Stimulated activated effector memory CD8-positive, alpha-beta T cell treated with anti-CD3 and anti-CD28 coated beads, Interleukin-12 subunit alpha, Interleukin-12 subunit beta, amount 100 ng/mL, for 72 hours (primary cell): ENCODE measurements at regions not wholly inside any gene's neighbourhood (a gene's known extent, or its start where the extent isn't known, plus 50 kb on each side); places are given as distances from the start of the nearest gene placed in this dataset.
A peak's percentile ranks its signal among the peaks of the same experiment; 100 is the strongest.
"Not testable (repeated sequence)": the region's sequence is repeated elsewhere in the genome, so short reads cannot be mapped to it uniquely, and the experiment has no call there.

Experiments
- ATAC-seq: fragments of 150-1000 bp; cut with Tn5 transposase; 2 replicates; pipeline ENCODE4 v1.10.0; 2021
- DNase-seq, 2 donors: peaks; one replicate each; pipeline ENCODE4 v3.0.0; 2021 to 2022; ENCODE audit warnings: low spot score in 2 of 2
- H3K27ac Mint-ChIP-seq: one replicate; pipeline ENCODE4 v1.8.0; 2022; ENCODE audit warnings: mild to moderate bottlenecking, mixed read lengths
- H3K36me3 Mint-ChIP-seq: one replicate; pipeline ENCODE4 v1.8.0; 2022; ENCODE audit warnings: mild to moderate bottlenecking, mixed read lengths
- H3K4me1 Mint-ChIP-seq: one replicate; pipeline ENCODE4 v1.8.0; 2022; ENCODE audit warnings: mixed read lengths
- H3K4me3 Mint-ChIP-seq: one replicate; pipeline ENCODE4 v1.8.0; 2022; ENCODE audit warnings: mild to moderate bottlenecking, mixed read lengths
- H3K9me3 Mint-ChIP-seq: one replicate; pipeline ENCODE4 v1.8.0; 2022; ENCODE audit warnings: mixed read lengths

DNA sequence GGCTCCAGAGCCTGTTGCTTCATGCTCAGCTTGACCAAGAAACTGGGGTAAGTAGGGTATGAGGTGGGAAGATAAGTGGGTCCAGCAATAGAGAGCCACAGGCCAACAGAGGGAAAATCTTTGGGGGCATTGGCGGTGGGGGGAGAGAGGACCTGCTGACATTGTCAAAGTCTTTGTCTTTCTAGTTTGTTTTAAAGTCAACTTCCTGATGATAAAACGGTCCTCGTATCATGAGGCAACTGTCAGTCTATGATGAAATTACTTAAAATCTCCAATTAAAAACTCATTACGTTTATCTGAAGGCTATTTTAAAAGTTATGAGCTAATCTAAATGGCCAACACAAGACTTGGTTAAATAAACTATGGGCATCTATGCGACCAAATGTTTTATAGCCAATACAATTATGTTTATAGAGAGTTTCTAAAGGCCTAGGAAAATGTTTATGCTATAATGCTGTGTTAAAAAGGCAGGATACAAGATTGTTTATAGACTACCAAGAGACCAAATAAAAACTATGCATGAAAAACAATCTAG is 84.4 kb upstream of the CD28 start:
- ATAC-seq (no peak), DNase-seq (no peak)
- no peak overlapping the region for H3K4me3 Mint-ChIP-seq
- no peak overlapping the region for H3K27ac Mint-ChIP-seq
- peaks cover 10% of the 10 kb centered on the region for H3K4me1 Mint-ChIP-seq
- no peaks in the 10 kb centered on the region for H3K36me3 Mint-ChIP-seq
- H3K9me3 Mint-ChIP-seq, result peaks cover 4% of the 10 kb centered on the region

- Mint-ChIP-seq H3K9me3 (peaks cover 4% of the 10 kb centered on the region), H3K27ac (no peak overlapping the region), H3K36me3 (no peaks in the 10 kb centered on the region), H3K4me3 (no peak overlapping the region), H3K4me1 (peaks cover 10% of the 10 kb centered on the region)
- no peak for DNase-seq
- ATAC-seq, result no peak
These were observed 83.3 kb upstream of the CD28 start for GRCh38 chr2:203623096-203623495.

DNA sequence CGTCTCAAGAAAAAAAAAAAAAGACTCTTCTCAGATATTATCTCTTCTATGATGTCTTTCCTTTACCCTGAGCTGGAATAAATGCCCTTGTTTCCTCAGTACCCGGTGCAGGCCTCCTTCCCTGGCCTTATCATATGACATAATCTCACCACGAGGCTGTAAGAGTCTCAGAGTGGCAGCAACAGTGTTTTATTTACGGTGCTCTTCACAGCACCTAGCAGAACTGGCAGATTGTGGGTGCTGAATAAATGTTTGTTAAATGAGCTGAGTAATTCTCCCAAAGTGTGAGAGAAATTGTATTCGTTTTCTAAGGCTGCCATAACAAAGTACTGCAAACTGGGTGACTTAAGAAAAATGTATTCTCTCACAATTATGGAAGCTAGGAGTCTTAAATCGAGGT is 82.8 kb upstream of the CD28 start:
- DNase-seq (no peak), ATAC-seq (peak; percentile 72)
- Mint-ChIP-seq H3K36me3 (no peaks in the 10 kb centered on the region), H3K9me3 (peaks cover 4% of the 10 kb centered on the region), H3K4me3 (no peak overlapping the region), H3K4me1 (peaks cover 10% of the 10 kb centered on the region), H3K27ac (no peak overlapping the region)

GRCh38 chr2:203625701-203626100 is 80.7 kb upstream of the CD28 start:
- ATAC-seq (no peak), DNase-seq (no peak)
- H3K27ac Mint-ChIP-seq, result no peak overlapping the region
- H3K9me3 Mint-ChIP-seq, result peaks cover 4% of the 10 kb centered on the region
- no peak overlapping the region for H3K4me3 Mint-ChIP-seq
- peaks cover 10% of the 10 kb centered on the region for H3K4me1 Mint-ChIP-seq
- H3K36me3 Mint-ChIP-seq, result no peaks in the 10 kb centered on the region

DNA sequence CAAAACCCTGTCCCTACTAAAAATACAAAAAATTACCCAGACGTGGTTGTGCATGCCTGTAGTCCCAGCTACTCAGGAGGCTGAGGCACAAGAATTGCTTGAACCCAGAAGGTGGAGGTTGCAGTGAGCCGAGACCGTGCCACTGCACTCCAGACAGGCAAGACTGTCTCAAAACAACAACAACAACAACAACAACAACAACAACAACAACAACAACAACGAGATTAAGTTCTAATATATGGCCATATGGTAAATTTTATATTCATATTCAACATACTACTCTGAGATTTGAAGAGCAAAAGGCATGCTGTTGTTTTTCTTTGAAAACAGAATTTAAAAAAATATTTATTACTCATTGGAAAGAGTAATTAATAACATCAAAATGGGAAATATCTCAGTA is 80.2 kb upstream of the CD28 start:
- not testable (repeated sequence) for H3K27ac Mint-ChIP-seq, H3K36me3 Mint-ChIP-seq, H3K9me3 Mint-ChIP-seq, H3K4me3 Mint-ChIP-seq, DNase-seq, ATAC-seq
- H3K4me1 Mint-ChIP-seq, result peaks cover 10% of the 10 kb centered on the region

- Mint-ChIP-seq H3K4me1 (peaks cover 6% of the 10 kb centered on the region), H3K27ac (no peak overlapping the region)
- DNase-seq, result no peak
These were observed 79.3 kb upstream of the CD28 start for GRCh38 chr2:203626952-203627681.

DNA sequence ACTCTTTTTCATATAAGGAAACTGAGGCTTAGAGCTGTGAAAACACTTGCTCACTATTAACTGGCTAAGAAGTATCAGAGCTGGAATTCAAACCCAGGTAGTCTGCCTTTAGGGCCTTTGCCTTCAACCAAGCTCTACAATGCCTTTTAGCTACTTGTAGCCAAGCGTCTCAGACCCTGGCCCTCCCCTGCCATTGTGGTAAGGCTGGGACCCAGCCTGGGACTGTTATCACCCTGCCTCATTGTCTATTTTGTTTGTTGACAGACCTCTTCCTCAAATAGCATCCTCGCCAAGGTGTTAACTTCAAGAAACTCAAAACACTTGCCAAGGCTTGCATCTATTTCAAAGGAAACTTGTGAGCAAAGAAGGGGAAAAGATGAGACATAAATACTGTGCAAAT is 76.7 kb upstream of the CD28 start:
- no peaks in the 10 kb centered on the region for H3K36me3 Mint-ChIP-seq
- ATAC-seq (no peak), DNase-seq (no peak)
- H3K4me1 Mint-ChIP-seq, result no peaks in the 10 kb centered on the region
- H3K9me3 Mint-ChIP-seq, result no peaks in the 10 kb centered on the region
- H3K27ac Mint-ChIP-seq, result no peak overlapping the region
- H3K4me3 Mint-ChIP-seq, result no peak overlapping the region

More at GRCh38 chr2:203626952-203627681, 79.3 kb upstream of the CD28 start:
- no peaks in the 10 kb centered on the region for H3K36me3 Mint-ChIP-seq
- ATAC-seq, result no peak
- no peak overlapping the region for H3K4me3 Mint-ChIP-seq
- H3K9me3 Mint-ChIP-seq, result no peaks in the 10 kb centered on the region

- ATAC-seq (no peak), DNase-seq (no peak)
- H3K27ac Mint-ChIP-seq, result no peak overlapping the region
- H3K4me1 Mint-ChIP-seq, result no peaks in the 10 kb centered on the region
- no peak overlapping the region for H3K4me3 Mint-ChIP-seq
- H3K36me3 Mint-ChIP-seq, result no peaks in the 10 kb centered on the region
- H3K9me3 Mint-ChIP-seq, result no peaks in the 10 kb centered on the region
These were observed 75.2 kb upstream of the CD28 start for GRCh38 chr2:203631068-203631757.

GRCh38 chr2:203636588-203637470 is 69.6 kb upstream of the CD28 start:
- no peak for DNase-seq
- H3K4me3 Mint-ChIP-seq, result peak overlapping the region; percentile 6
- H3K9me3 Mint-ChIP-seq, result no peaks in the 10 kb centered on the region
- H3K27ac Mint-ChIP-seq, result peak overlapping the region; percentile 58
- H3K36me3 Mint-ChIP-seq, result no peaks in the 10 kb centered on the region
- ATAC-seq, result no peak
- H3K4me1 Mint-ChIP-seq, result peaks cover 20% of the 10 kb centered on the region

DNA sequence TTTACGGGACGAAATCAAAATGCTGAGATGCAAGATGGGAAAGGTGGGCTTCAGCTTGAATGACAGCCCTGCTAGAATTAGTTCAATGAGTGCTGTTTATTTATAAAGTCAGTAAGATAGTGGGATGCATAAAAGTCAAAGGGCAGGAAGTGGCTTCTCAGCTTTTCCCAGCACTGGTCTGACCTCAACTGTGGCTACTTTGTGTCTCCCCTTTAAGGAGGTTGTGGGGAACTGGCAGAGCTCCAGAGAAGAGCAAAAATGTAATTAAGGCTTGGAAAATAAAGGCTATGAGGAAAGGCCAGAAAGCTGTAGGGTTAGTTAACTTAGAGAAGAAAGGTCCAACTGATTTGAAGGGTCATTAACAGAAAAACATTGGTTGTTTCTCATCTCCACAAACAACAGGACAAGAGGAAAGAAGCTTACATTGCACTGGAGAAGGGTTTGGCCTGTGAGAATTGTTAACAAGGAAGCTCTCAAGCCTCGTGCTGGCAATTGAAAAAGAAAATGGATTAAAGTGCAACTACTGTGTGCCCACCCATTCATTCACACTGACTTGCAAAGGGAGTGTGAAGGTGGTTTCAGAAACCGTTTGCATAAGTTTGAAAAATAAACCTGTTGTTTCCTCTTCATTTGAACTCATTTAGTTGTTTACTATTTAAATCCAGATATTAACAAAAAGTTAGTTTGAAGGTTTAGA is 68.8 kb upstream of the CD28 start:
- Mint-ChIP-seq H3K36me3 (no peaks in the 10 kb centered on the region), H3K9me3 (no peaks in the 10 kb centered on the region), H3K4me3 (peak overlapping the region; percentile 6), H3K27ac (peak overlapping the region; percentile 58), H3K4me1 (peaks cover 20% of the 10 kb centered on the region)
- peak; percentile 57 for ATAC-seq
- DNase-seq, result no peak

DNA sequence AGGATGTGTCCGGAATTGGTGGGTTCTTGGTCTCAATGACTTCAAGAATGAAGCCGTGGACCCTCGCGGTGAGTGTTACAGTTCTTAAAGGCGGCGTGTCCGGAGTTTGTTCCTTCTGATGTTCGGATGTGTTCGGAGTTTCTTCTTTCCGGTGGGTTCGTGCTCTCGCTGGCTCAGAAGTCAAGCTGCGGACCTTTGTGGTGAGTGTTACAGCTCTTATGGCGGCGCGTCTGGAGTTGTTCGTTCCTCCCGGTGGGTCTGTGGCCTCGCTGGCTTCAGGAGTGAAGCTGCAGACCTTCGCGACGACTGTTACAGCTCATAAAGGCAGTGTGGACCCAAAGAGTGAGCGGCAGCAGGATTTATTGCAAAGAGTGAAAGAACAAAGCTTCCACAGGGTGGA is 64.6 kb upstream of the CD28 start:
- not testable (repeated sequence) for DNase-seq, H3K9me3 Mint-ChIP-seq, H3K36me3 Mint-ChIP-seq, ATAC-seq, H3K27ac Mint-ChIP-seq, H3K4me3 Mint-ChIP-seq
- H3K4me1 Mint-ChIP-seq, result peaks cover 16% of the 10 kb centered on the region

DNA sequence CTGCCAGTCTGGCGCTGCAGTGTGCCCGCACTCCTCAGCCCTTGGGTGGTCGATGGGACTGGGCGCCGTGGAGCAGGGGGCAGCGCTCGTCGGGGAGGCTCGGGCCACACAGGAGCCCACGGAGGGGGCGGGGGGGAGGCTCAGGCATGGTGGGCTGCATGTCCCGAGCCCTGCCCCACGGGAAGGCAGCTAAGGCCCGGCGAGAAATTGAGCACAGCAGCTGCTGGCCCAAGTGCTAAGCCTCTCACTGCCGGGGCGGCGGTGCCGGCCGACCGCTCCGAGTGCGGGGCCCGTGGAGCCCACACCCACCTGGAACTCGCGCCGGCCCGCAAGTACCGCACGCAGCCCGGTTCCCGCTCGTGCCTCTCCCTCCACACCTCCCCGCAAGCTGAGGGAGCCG is 63.6 kb upstream of the CD28 start:
- H3K4me1 Mint-ChIP-seq, H3K27ac Mint-ChIP-seq, ATAC-seq, H3K4me3 Mint-ChIP-seq, DNase-seq, H3K9me3 Mint-ChIP-seq, H3K36me3 Mint-ChIP-seq: not testable (repeated sequence)

- Mint-ChIP-seq H3K27ac (no peak overlapping the region), H3K9me3 (no peaks in the 10 kb centered on the region), H3K36me3 (no peaks in the 10 kb centered on the region), H3K4me1 (no peaks in the 10 kb centered on the region), H3K4me3 (no peak overlapping the region)
- no peak for DNase-seq
- ATAC-seq, result no peak
These were observed 60.6 kb upstream of the CD28 start for GRCh38 chr2:203645831-203646230.

GRCh38 chr2:203646266-203646864 is 60.1 kb upstream of the CD28 start:
- no peak for DNase-seq
- Mint-ChIP-seq H3K4me1 (no peaks in the 10 kb centered on the region), H3K9me3 (no peaks in the 10 kb centered on the region), H3K36me3 (no peaks in the 10 kb centered on the region), H3K27ac (no peak overlapping the region), H3K4me3 (no peak overlapping the region)
- ATAC-seq, result no peak
